ENCODE measurements at regions not wholly inside any gene's neighbourhood (a gene's known extent, or its start where the extent isn't known, plus 50 kb on each side); places are given as distances from the start of the nearest gene placed in this dataset.

- no peaks in the 10 kb centered on the region for H3K9me2 ChIP-seq (replicated peaks; ENCODE audit: control insufficient read depth, low read length)
- H3F3A ChIP-seq (ENCODE audit: control insufficient read depth, insufficient read depth), result no peaks in the 10 kb centered on the region
- H3K27ac ChIP-seq (ENCODE audit: low read depth, low read length), result no peak overlapping the region
- no peak overlapping the region for H3K4me2 ChIP-seq (ENCODE audit: low read length)
- TF ChIP-seq CTCF (IDR thresholded peaks at IDR 0.05; ENCODE audit: low read depth, low read length, poor library complexity, severe bottlenecking), result no peak
- no peak for TF ChIP-seq EZH2phosphoT487 (IDR thresholded peaks at IDR 0.05; ENCODE audit: borderline replicate concordance, low read length)
- no peaks in the 10 kb centered on the region; the same call in 1 of the 2 replicates for H3K9me3 ChIP-seq (ENCODE audit: control insufficient read depth, insufficient read depth, low read length)
- no peak overlapping the region for H3K4me3 ChIP-seq (ENCODE audit: low read length)
- no peaks in the 10 kb centered on the region for H3K79me2 ChIP-seq (ENCODE audit: control insufficient read depth, low read length)
- no peaks in the 10 kb centered on the region for H4K20me1 ChIP-seq (ENCODE audit: control insufficient read depth, insufficient read depth, low read depth, low read length)
- no peaks in the 10 kb centered on the region for H3K4me1 ChIP-seq (ENCODE audit: control insufficient read depth, low read length)
- no peaks in the 10 kb centered on the region for H3K27me3 ChIP-seq (ENCODE audit: control insufficient read depth, low read length)
- no peaks in the 10 kb centered on the region for H3K36me3 ChIP-seq (ENCODE audit: control insufficient read depth, low read length)
Observed at GRCh38 chr20:24899153-24899552, 49.9 kb upstream of the CST7 start.

Measured in DOHH2 (cell line).